HCT116 (cell line): ENCODE measurements at regions not wholly inside any gene's neighbourhood (a gene's known extent, or its start where the extent isn't known, plus 50 kb on each side); places are given as distances from the start of the nearest gene placed in this dataset.

Experiments used
- ATAC-seq: fragments of 200-7000 bp; cut with Tn5 transposase; 2 replicates; pipeline ENCODE4 v1.9.1; 2020; ENCODE audit warnings: mild to moderate bottlenecking, moderate library complexity
- BruUV-seq: library from RNA; stranded (reverse); fragments of 400-500 nt; replicated peaks from 2 replicates; lab custom pipeline; 2021; lab: Mats Ljungman, UMichigan
- CTCF ChIA-PET: fragments of 300-600 bp; sonication (Branson Sonifier 250); formaldehyde crosslinking; loops from one replicate; lab custom pipeline; 2021; ENCODE audit warnings: antibody characterized with exemption; lab: Charles Lee
- POLR2A ChIA-PET: fragments of 300-600, 350-600 bp; sonication (Branson Sonifier 250); formaldehyde crosslinking; loops from one replicate; lab custom pipeline; 2021; ENCODE audit warnings: antibody characterized with exemption; lab: Charles Lee
- RAD21 ChIA-PET, 2 experiments: fragments of 300-600 bp; sonication (Branson Sonifier 250); formaldehyde crosslinking; loops; one replicate each; lab custom pipeline; 2023; ENCODE audit warnings: low total read pairs in 2 of 2; ENCODE audit not compliant: uncharacterized antibody in 2 of 2, unreplicated experiment in 2 of 2, low non-redundant PET in 1 of 2; lab: Charles Lee
- DNase-seq: peaks from one replicate; pipeline ENCODE4 v3.0.0-alpha.2; 2010; ENCODE audit warnings: low read depth, low spot score
- H2AFZ ChIP-seq: fragments of 200-600 bp; shearing (Covaris generic), sonication (generic); 2 replicates; pipeline ENCODE4 v1.6.1; 2017; ENCODE audit warnings: low read depth, mixed run types, mixed read lengths, antibody characterized with exemption, low read length; ENCODE audit not compliant: poor library complexity, severe bottlenecking
- H3K27ac ChIP-seq: 2 replicates; pipeline ENCODE4 v1.5.1; 2012; ENCODE audit warnings: low read depth, low read length
- H3K27me3 ChIP-seq: fragments of 200-600 bp; sonication (generic); 2 replicates; pipeline ENCODE4 v1.6.1; 2016; ENCODE audit warnings: mixed run types, low read length, mixed read lengths; ENCODE audit not compliant: insufficient read depth
- H3K36me3 ChIP-seq, 2 experiments: fragments of 200-500 bp in 1 of 2; fragments of 200-600 bp in 1 of 2; sonication (Bioruptor generic) in 1 of 2; sonication (generic) in 1 of 2; 2 replicates each; pipeline versions ENCODE4 v1.5.1 to v1.6.1; 2014 to 2016; ENCODE audit warnings: low read length in 2 of 2, inconsistent platforms in 1 of 2, mixed read lengths in 1 of 2, mixed run types in 1 of 2; ENCODE audit not compliant: insufficient read depth in 2 of 2, control insufficient read depth in 1 of 2
- H3K4me1 ChIP-seq, 2 experiments: fragments of 200-600 bp in 1 of 2; sonication (generic) in 1 of 2; 2 replicates each; pipeline versions ENCODE4 v1.5.1 to v1.6.1; 2012 to 2017; ENCODE audit warnings: low read length in 2 of 2, inconsistent platforms in 1 of 2, mild to moderate bottlenecking in 1 of 2, mixed read lengths in 1 of 2, mixed run types in 1 of 2, moderate library complexity in 1 of 2; ENCODE audit not compliant: insufficient read depth in 2 of 2, control insufficient read depth in 1 of 2
- H3K4me2 ChIP-seq: fragments of 200-600 bp; sonication (generic); 2 replicates; pipeline ENCODE4 v1.6.1; 2017; ENCODE audit warnings: mixed run types, low read length, mixed read lengths
- H3K4me3 ChIP-seq, 2 experiments: fragments of 200-600 bp in 1 of 2; sonication (generic) in 1 of 2; replicated peaks in 1 of 2; 2 replicates each; pipeline ENCODE4 v1.5.1; 2011 to 2016; ENCODE audit warnings: low read length in 2 of 2, control low read depth in 1 of 2, low read depth in 1 of 2, mild to moderate bottlenecking in 1 of 2, mixed read lengths in 1 of 2, mixed run types in 1 of 2
- H3K79me2 ChIP-seq: fragments of 200-600 bp; sonication (generic); 2 replicates; pipeline ENCODE4 v1.6.1; 2017; ENCODE audit warnings: mild to moderate bottlenecking, mixed run types, low read length, moderate library complexity, mixed read lengths; ENCODE audit not compliant: insufficient read depth
- H3K9ac ChIP-seq: fragments of 200-600 bp; sonication (generic); 2 replicates; pipeline ENCODE4 v1.6.1; 2016; ENCODE audit warnings: low read length, mixed read lengths
- H3K9me2 ChIP-seq: fragments of 200-600 bp; sonication (generic), shearing (Covaris generic); 2 replicates; pipeline ENCODE4 v1.6.1; 2017; ENCODE audit warnings: mixed run types, mild to moderate bottlenecking, moderate library complexity; ENCODE audit not compliant: insufficient read depth
- H3K9me3 ChIP-seq, 2 experiments: fragments of 200-500 bp in 1 of 2; fragments of 200-600 bp in 1 of 2; sonication (Bioruptor generic) in 1 of 2; sonication (generic) in 1 of 2; 2 replicates each; pipeline ENCODE4 v1.6.1; 2014 to 2017; ENCODE audit warnings: low read length in 2 of 2, mixed read lengths in 2 of 2, inconsistent platforms in 1 of 2, low read depth in 1 of 2, mild to moderate bottlenecking in 1 of 2, mixed run types in 1 of 2, moderate library complexity in 1 of 2; ENCODE audit not compliant: control insufficient read depth in 1 of 2, insufficient read depth in 1 of 2
- H4K20me1 ChIP-seq: fragments of 200-600 bp; sonication (generic), shearing (Covaris generic); 2 replicates; pipeline ENCODE4 v1.6.1; 2017; ENCODE audit warnings: mixed run types, mild to moderate bottlenecking, moderate library complexity; ENCODE audit not compliant: insufficient read depth
- EGR1 ChIP-seq: IDR thresholded peaks from 2 replicates; pipeline ENCODE4 v1.6.1; 2012; ENCODE audit warnings: low read depth
- ELF1 ChIP-seq: IDR thresholded peaks from 2 replicates; pipeline ENCODE4 v1.6.1; 2012; ENCODE audit warnings: low read depth, borderline replicate concordance
- JUND ChIP-seq: IDR thresholded peaks from 2 replicates; pipeline ENCODE4 v1.6.1; 2012
- POLR2AphosphoS5 ChIP-seq: IDR thresholded peaks from 2 replicates; pipeline ENCODE4 v1.6.1; 2011; ENCODE audit warnings: mild to moderate bottlenecking, low read depth, low read length, moderate library complexity
- RAD21 ChIP-seq: IDR thresholded peaks from 2 replicates; pipeline ENCODE4 v1.6.1; 2012; ENCODE audit warnings: low read depth, mild to moderate bottlenecking
- SIN3A ChIP-seq: IDR thresholded peaks from 2 replicates; pipeline ENCODE4 v1.6.1; 2012; ENCODE audit warnings: low read depth
- SP1 ChIP-seq: IDR thresholded peaks from 2 replicates; pipeline ENCODE4 v1.6.1; 2012; ENCODE audit warnings: low read depth
- ZFX ChIP-seq: fragments of 450-650 bp; IDR thresholded peaks from 2 replicates; pipeline ENCODE4 v1.6.1; 2017
- intact Hi-C: fragments of 100-400 bp; cut with micrococcal nuclease; formaldehyde crosslinking; loops from 2 replicates; pipeline ENCODE4 v1.10.0; 2022
- TF ChIP-seq, protein P1 (sequence below), 3 experiments: fragments of 200-600 bp in 1 of 3; sonication (generic) in 1 of 3; IDR thresholded peaks in 2 of 3; conservative IDR thresholded peaks in 1 of 3; 2 replicates each; pipeline ENCODE4 v1.5.1; 2012 to 2017; ENCODE audit warnings: low read depth in 2 of 3, low read length in 2 of 3, antibody characterized with exemption in 1 of 3, borderline replicate concordance in 1 of 3, control low read depth in 1 of 3, mild to moderate bottlenecking in 1 of 3, mixed read lengths in 1 of 3, mixed run types in 1 of 3, moderate library complexity in 1 of 3; ENCODE audit not compliant: insufficient read depth in 1 of 3

DNA sequence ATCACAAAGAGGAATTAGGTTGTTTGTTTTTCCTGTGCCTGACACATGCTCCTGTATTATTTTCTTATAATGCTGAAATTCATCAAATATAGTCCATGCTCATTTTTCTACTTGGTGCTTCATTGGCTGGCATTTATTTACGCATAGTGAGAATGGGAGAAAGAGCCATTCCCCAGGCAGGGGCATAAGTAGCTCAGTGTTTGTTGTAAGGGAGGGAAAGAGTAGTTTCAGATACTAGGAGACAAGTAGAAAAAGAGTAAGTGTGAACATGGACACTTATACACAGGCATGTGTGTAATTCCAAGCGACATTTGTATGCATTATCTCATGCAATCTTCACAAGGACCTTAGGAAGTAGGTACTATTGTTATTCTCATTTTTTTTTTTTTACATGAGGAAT is 111.9 kb upstream of the UGP2 start:
- ChIA-PET CTCF (no interaction called here), POLR2A (no interaction called here), RAD21 (no interaction called here)
- ATAC-seq, result no peak
- Histone ChIP-seq H3K4me3 (no peak overlapping the region), H3K4me2 (no peak overlapping the region), H3K9me3 (no peaks in the 10 kb centered on the region), H3K27ac (no peak overlapping the region), H3K36me3 (no peaks in the 10 kb centered on the region), H3K9me2 (no peaks in the 10 kb centered on the region), H3K79me2 (no peaks in the 10 kb centered on the region), H4K20me1 (no peaks in the 10 kb centered on the region), H3K27me3 (no peaks in the 10 kb centered on the region), H3K4me1 (no peaks in the 10 kb centered on the region), H3K9ac (no peak overlapping the region), H2AFZ (no peak overlapping the region)
- no TSS peak for BruUV-seq
- intact Hi-C loops, result no loop called here
- DNase-seq, result no peak
- TF ChIP-seq, protein P1, sequence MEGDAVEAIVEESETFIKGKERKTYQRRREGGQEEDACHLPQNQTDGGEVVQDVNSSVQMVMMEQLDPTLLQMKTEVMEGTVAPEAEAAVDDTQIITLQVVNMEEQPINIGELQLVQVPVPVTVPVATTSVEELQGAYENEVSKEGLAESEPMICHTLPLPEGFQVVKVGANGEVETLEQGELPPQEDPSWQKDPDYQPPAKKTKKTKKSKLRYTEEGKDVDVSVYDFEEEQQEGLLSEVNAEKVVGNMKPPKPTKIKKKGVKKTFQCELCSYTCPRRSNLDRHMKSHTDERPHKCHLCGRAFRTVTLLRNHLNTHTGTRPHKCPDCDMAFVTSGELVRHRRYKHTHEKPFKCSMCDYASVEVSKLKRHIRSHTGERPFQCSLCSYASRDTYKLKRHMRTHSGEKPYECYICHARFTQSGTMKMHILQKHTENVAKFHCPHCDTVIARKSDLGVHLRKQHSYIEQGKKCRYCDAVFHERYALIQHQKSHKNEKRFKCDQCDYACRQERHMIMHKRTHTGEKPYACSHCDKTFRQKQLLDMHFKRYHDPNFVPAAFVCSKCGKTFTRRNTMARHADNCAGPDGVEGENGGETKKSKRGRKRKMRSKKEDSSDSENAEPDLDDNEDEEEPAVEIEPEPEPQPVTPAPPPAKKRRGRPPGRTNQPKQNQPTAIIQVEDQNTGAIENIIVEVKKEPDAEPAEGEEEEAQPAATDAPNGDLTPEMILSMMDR (IDR thresholded peaks at IDR 0.05 in 2 of 3, conservative IDR thresholded peaks at IDR 0.05 in 1 of 3; ENCODE audit: borderline replicate concordance in 1 of 3, insufficient read depth in 1 of 3, low read depth in 2 of 3, low read length in 2 of 3), result no peak
- TF ChIP-seq SP1 (no peak), RAD21 (no peak), ZFX (no peak), ELF1 (no peak), POLR2AphosphoS5 (no peak), SIN3A (no peak), EGR1 (no peak)

DNA sequence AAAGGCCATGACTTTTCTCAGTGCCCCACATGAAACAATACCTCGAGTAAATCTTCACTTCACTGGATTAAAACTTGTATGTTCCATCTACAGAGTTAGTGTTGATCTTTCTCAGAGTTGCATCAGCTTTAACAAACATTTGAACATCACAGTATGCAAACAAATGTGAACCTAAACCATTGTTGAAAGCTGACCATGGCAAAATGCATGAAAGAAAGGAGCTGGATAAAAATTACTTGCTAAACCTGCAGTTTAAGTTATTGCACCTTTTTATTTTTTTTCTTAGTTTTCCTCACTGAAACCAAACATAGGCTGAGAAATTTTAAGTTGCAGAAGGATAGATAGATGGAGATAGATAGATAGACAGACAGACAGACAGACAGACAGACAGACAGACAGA is 107.2 kb upstream of the UGP2 start:
- Histone ChIP-seq H3K27ac (no peak overlapping the region), H3K9ac (no peak overlapping the region), H3K9me2 (no peaks in the 10 kb centered on the region), H3K9me3 (no peaks in the 10 kb centered on the region), H3K4me2 (no peak overlapping the region), H3K4me1 (no peaks in the 10 kb centered on the region), H3K27me3 (no peaks in the 10 kb centered on the region), H3K79me2 (no peaks in the 10 kb centered on the region), H3K4me3 (no peak overlapping the region), H4K20me1 (no peaks in the 10 kb centered on the region), H3K36me3 (no peaks in the 10 kb centered on the region), H2AFZ (no peak overlapping the region)
- RAD21 ChIA-PET, result no interaction called here
- ATAC-seq (no peak), DNase-seq (no peak)
- intact Hi-C loops, result no loop called here
- POLR2A ChIA-PET, result no interaction called here
- BruUV-seq, result no TSS peak
- no peak for TF ChIP-seq JUND
- no peak for TF ChIP-seq ELF1
- TF ChIP-seq, all 23 proteins: peak for 0
- CTCF ChIA-PET, result no interaction called here
